HepG2 (cell line): ENCODE measurements at regions not wholly inside any gene's neighbourhood (a gene's known extent, or its start where the extent isn't known, plus 50 kb on each side); places are given as distances from the start of the nearest gene placed in this dataset.

ENCODE experiments used
- ATAC-seq: fragments of 200-7000 bp; cut with Tn5 transposase; 3 replicates; pipeline ENCODE4 v1.9.1; 2020; ENCODE audit warnings: mild to moderate bottlenecking, moderate library complexity
- BruUV-seq: library from RNA; stranded (reverse); fragments of 400-500 nt; replicated peaks from 2 replicates; lab custom pipeline; 2021; lab: Mats Ljungman, UMichigan
- CTCF ChIA-PET: fragments of 300-600 bp; formaldehyde crosslinking; extraction: SDS; loops from one replicate; lab custom pipeline; 2021; ENCODE audit warnings: low total read pairs, inconsistent platforms, low intra/inter-chr PET ratio; lab: Yijun Ruan, JAX
- POLR2A ChIA-PET: fragments of 350-600 bp; sonication (Branson Sonifier 250); formaldehyde crosslinking; loops from one replicate; lab custom pipeline; 2020; ENCODE audit warnings: antibody characterized with exemption, inconsistent platforms; lab: Yijun Ruan, JAX
- DNase-seq: peaks from one replicate; pipeline ENCODE4 v3.0.0-alpha.2; 2015; ENCODE audit warnings: low spot score
- FAIRE-seq: peaks from 3 replicates; lab custom pipeline; 2011; peaks lifted over from hg19 to GRCh38; lab: Jason Lieb, UNC
- H2AFZ ChIP-seq: one replicate; pipeline ENCODE4 v1.6.1; 2011; ENCODE audit warnings: low read length, inconsistent platforms
- H3K27ac ChIP-seq: fragments of 300-600 bp; 3 replicates; pipeline ENCODE4 v1.8.0; 2011; ENCODE audit warnings: mixed run types, mild to moderate bottlenecking, mixed read lengths, low read length, inconsistent platforms; ENCODE audit not compliant: insufficient read depth; ENCODE audit errors: extremely low read length
- H3K27me3 ChIP-seq, 2 experiments: fragments of 200-600 bp in 1 of 2; 2 replicates in 1 of 2; 3 replicates in 1 of 2; pipeline versions ENCODE4 v1.6.0 to v1.8.0; 2011; ENCODE audit warnings: low read length in 2 of 2, mild to moderate bottlenecking in 2 of 2, moderate library complexity in 2 of 2, inconsistent platforms in 1 of 2; ENCODE audit not compliant: insufficient read depth in 2 of 2, control insufficient read depth in 1 of 2
- H3K36me3 ChIP-seq, 2 experiments: fragments of 200-600 bp in 1 of 2; replicated peaks in 1 of 2; 2 replicates in 1 of 2; 3 replicates in 1 of 2; pipeline versions ENCODE4 v1.5.1 to v1.8.0; 2011; ENCODE audit warnings: low read length in 2 of 2, inconsistent platforms in 1 of 2; ENCODE audit not compliant: insufficient read depth in 2 of 2, control insufficient read depth in 1 of 2
- H3K4me1 ChIP-seq: 2 replicates; pipeline ENCODE4 v1.5.1; 2012; ENCODE audit warnings: low read length, inconsistent platforms; ENCODE audit not compliant: insufficient read depth
- H3K4me2 ChIP-seq: 2 replicates; pipeline ENCODE4 v1.6.0; 2011; ENCODE audit warnings: low read depth, low read length, inconsistent platforms
- H3K4me3 ChIP-seq, 3 experiments: fragments of 200-600 bp in 1 of 3; sonication (generic), shearing (Covaris generic) in 1 of 3; replicated peaks in 1 of 3; 2 replicates each; pipeline ENCODE4 v1.5.1; 2011 to 2016; ENCODE audit warnings: low read length in 3 of 3, inconsistent platforms in 2 of 3, low read depth in 2 of 3, mild to moderate bottlenecking in 2 of 3, control low read depth in 1 of 3, mixed read lengths in 1 of 3; ENCODE audit not compliant: insufficient read depth in 1 of 3
- H3K79me2 ChIP-seq: one replicate; pipeline ENCODE4 v1.6.1; 2011; ENCODE audit warnings: low read length, inconsistent platforms; ENCODE audit not compliant: insufficient read depth
- H3K9ac ChIP-seq: 2 replicates; pipeline ENCODE4 v1.6.0; 2011; ENCODE audit warnings: mild to moderate bottlenecking, low read depth, low read length, inconsistent platforms; ENCODE audit not compliant: insufficient read depth
- H3K9me3 ChIP-seq: 2 replicates; pipeline ENCODE4 v1.5.1; 2012; ENCODE audit warnings: mild to moderate bottlenecking, low read length
- H4K20me1 ChIP-seq: 2 replicates; pipeline ENCODE4 v1.6.0; 2011; ENCODE audit warnings: inconsistent platforms, mild to moderate bottlenecking, low read length, moderate library complexity; ENCODE audit not compliant: insufficient read depth
- BCL6 ChIP-seq: IDR thresholded peaks from 2 replicates; pipeline ENCODE4 v1.6.1; 2016; ENCODE audit warnings: missing genetic modification reagents, missing compliant biosample characterization
- CREM ChIP-seq, 2 experiments: sonication (generic) in 1 of 2; formaldehyde crosslinking in 1 of 2; IDR thresholded peaks; 2 replicates each; pipeline versions ENCODE4 v1.4.0 to v1.6.1; 2016 to 2020; ENCODE audit warnings: antibody characterized with exemption in 1 of 2, mild to moderate bottlenecking in 1 of 2, missing genetic modification reagents in 1 of 2
- FIP1L1 ChIP-seq: fragments of 200-400 bp; formaldehyde crosslinking; IDR thresholded peaks from 2 replicates; pipeline ENCODE4 v1.6.1; 2018; ENCODE audit warnings: low read depth, mild to moderate bottlenecking, low read length, moderate library complexity, borderline replicate concordance; ENCODE audit not compliant: insufficient read depth
- GATA4 ChIP-seq: sonication (generic); IDR thresholded peaks from 2 replicates; pipeline ENCODE4 v1.6.1; 2016; ENCODE audit warnings: antibody characterized with exemption, low read depth, borderline replicate concordance
- MZF1 ChIP-seq: sonication (generic); formaldehyde crosslinking; IDR thresholded peaks from 2 replicates; pipeline ENCODE4 v1.8.1; 2023; ENCODE audit warnings: mild to moderate bottlenecking, missing genetic modification reagents, borderline replicate concordance
- NBN ChIP-seq: fragments of 450-650 bp; conservative IDR thresholded peaks from 2 replicates; pipeline ENCODE4 v1.6.1; 2017
- NFKBIZ ChIP-seq: IDR thresholded peaks from 2 replicates; pipeline ENCODE4 v1.6.1; 2018; ENCODE audit warnings: missing genetic modification reagents, missing compliant biosample characterization
- SCMH1 ChIP-seq: sonication (generic); formaldehyde crosslinking; IDR thresholded peaks from 2 replicates; pipeline ENCODE4 v1.9.0; 2021; ENCODE audit warnings: missing genetic modification reagents, mild to moderate bottlenecking, borderline replicate concordance
- SMAD1 ChIP-seq: sonication (generic); formaldehyde crosslinking; IDR thresholded peaks from 2 replicates; pipeline ENCODE4 v1.4.0; 2020; ENCODE audit warnings: missing genetic modification reagents, low read depth, mild to moderate bottlenecking, borderline replicate concordance
- YEATS4 ChIP-seq: sonication (generic); formaldehyde crosslinking; IDR thresholded peaks from 2 replicates; pipeline ENCODE4 v1.4.0; 2020; ENCODE audit warnings: missing genetic modification reagents, borderline replicate concordance
- ZNF335 ChIP-seq: sonication (generic); formaldehyde crosslinking; IDR thresholded peaks from 2 replicates; pipeline ENCODE4 v1.4.0; 2020; ENCODE audit warnings: missing genetic modification reagents
- WGBS: methylation state at CpG from one replicate; pipeline ENCODE4 v1.1.6; 2017; ENCODE audit warnings: low lambda C conversion rate; 5-methylcytosine and 5-hydroxymethylcytosine counted together
- in situ Hi-C: cut with HindIII; loops from 2 replicates; pipeline ENCODE4 v1.10.0; 2017; ENCODE audit warnings: low pct_unique_long_range_greater_than_20kb; ENCODE audit not compliant: extremely low pct_ligation_motif_present
- intact Hi-C: fragments of 100-400 bp; cut with micrococcal nuclease; formaldehyde crosslinking; loops from one replicate; pipeline ENCODE4 v1.10.0; 2022; ENCODE audit not compliant: unreplicated experiment
- TF ChIP-seq, protein P1 (sequence below): sonication (generic); formaldehyde crosslinking; IDR thresholded peaks from 2 replicates; pipeline ENCODE4 v1.4.0; 2020; ENCODE audit warnings: mild to moderate bottlenecking, missing genetic modification reagents
- TF ChIP-seq, protein P2 (sequence below): sonication (generic); formaldehyde crosslinking; IDR thresholded peaks from 2 replicates; pipeline ENCODE4 v1.5.1; 2020; ENCODE audit warnings: mild to moderate bottlenecking, moderate library complexity, missing genetic modification reagents
- TF ChIP-seq, protein P3 (sequence below): sonication (generic); formaldehyde crosslinking; IDR thresholded peaks from 2 replicates; pipeline ENCODE4 v1.4.0; 2020; ENCODE audit warnings: mild to moderate bottlenecking, missing genetic modification reagents

DNA sequence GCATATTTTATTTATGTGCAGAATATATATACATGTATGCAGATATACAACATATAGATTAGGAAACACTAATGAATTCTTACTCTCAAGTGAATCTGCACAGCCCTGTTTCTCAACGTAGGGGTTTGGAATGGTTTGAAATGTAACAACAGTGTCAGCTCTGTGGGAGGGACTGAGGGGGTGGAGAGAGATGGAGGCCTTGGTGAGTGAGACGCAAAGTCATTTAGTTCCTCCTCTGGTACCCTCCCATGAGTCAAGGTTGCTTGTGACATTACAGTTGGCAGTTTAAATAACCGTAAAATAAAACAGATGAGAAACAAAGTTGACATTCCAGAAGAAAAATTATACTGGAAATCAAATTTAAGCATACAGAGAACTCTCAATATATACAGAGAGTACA is 313.0 kb upstream of the PRKD1 start:
- Histone ChIP-seq H4K20me1 (no peaks in the 10 kb centered on the region), H3K27me3 (no peaks in the 10 kb centered on the region), H3K79me2 (no peaks in the 10 kb centered on the region), H3K36me3 (no peaks in the 10 kb centered on the region), H3K4me1 (no peaks in the 10 kb centered on the region), H3K4me3 (no peak overlapping the region), H3K9me3 (no peaks in the 10 kb centered on the region), H3K9ac (no peak overlapping the region), H3K27ac (no peak overlapping the region), H3K4me2 (no peak overlapping the region), H2AFZ (no peak overlapping the region)
- no peak for FAIRE-seq
- ChIA-PET CTCF (no interaction called here), POLR2A (no interaction called here)
- no peak for DNase-seq
- intact Hi-C loops (no loop called here), in situ Hi-C loops (no loop called here)
- no TSS peak for BruUV-seq
- ATAC-seq: no peak
- 25% methylated on average over 3 of the region's 3 CpGs for WGBS
- TF ChIP-seq NBN (no peak), BCL6 (CRISPR knock-in tag) (no peak), NFKBIZ (CRISPR knock-in tag) (no peak), SCMH1 (CRISPR knock-in tag) (no peak), YEATS4 (CRISPR knock-in tag) (no peak), SMAD1 (CRISPR knock-in tag) (no peak), GATA4 (no peak), ZNF335 (CRISPR knock-in tag) (no peak), CREM (IDR thresholded peaks at IDR 0.05) (no peak), CREM (CRISPR knock-in tag; IDR thresholded peaks at IDR 0.05) (no peak), FIP1L1 (no peak), MZF1 (CRISPR knock-in tag) (no peak)
- TF ChIP-seq, protein P1, sequence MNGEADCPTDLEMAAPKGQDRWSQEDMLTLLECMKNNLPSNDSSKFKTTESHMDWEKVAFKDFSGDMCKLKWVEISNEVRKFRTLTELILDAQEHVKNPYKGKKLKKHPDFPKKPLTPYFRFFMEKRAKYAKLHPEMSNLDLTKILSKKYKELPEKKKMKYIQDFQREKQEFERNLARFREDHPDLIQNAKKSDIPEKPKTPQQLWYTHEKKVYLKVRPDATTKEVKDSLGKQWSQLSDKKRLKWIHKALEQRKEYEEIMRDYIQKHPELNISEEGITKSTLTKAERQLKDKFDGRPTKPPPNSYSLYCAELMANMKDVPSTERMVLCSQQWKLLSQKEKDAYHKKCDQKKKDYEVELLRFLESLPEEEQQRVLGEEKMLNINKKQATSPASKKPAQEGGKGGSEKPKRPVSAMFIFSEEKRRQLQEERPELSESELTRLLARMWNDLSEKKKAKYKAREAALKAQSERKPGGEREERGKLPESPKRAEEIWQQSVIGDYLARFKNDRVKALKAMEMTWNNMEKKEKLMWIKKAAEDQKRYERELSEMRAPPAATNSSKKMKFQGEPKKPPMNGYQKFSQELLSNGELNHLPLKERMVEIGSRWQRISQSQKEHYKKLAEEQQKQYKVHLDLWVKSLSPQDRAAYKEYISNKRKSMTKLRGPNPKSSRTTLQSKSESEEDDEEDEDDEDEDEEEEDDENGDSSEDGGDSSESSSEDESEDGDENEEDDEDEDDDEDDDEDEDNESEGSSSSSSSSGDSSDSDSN (CRISPR knock-in tag): no peak
- TF ChIP-seq, protein P2, sequence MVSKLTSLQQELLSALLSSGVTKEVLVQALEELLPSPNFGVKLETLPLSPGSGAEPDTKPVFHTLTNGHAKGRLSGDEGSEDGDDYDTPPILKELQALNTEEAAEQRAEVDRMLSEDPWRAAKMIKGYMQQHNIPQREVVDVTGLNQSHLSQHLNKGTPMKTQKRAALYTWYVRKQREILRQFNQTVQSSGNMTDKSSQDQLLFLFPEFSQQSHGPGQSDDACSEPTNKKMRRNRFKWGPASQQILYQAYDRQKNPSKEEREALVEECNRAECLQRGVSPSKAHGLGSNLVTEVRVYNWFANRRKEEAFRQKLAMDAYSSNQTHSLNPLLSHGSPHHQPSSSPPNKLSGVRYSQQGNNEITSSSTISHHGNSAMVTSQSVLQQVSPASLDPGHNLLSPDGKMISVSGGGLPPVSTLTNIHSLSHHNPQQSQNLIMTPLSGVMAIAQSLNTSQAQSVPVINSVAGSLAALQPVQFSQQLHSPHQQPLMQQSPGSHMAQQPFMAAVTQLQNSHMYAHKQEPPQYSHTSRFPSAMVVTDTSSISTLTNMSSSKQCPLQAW (CRISPR knock-in tag): no peak
- TF ChIP-seq, protein P3, sequence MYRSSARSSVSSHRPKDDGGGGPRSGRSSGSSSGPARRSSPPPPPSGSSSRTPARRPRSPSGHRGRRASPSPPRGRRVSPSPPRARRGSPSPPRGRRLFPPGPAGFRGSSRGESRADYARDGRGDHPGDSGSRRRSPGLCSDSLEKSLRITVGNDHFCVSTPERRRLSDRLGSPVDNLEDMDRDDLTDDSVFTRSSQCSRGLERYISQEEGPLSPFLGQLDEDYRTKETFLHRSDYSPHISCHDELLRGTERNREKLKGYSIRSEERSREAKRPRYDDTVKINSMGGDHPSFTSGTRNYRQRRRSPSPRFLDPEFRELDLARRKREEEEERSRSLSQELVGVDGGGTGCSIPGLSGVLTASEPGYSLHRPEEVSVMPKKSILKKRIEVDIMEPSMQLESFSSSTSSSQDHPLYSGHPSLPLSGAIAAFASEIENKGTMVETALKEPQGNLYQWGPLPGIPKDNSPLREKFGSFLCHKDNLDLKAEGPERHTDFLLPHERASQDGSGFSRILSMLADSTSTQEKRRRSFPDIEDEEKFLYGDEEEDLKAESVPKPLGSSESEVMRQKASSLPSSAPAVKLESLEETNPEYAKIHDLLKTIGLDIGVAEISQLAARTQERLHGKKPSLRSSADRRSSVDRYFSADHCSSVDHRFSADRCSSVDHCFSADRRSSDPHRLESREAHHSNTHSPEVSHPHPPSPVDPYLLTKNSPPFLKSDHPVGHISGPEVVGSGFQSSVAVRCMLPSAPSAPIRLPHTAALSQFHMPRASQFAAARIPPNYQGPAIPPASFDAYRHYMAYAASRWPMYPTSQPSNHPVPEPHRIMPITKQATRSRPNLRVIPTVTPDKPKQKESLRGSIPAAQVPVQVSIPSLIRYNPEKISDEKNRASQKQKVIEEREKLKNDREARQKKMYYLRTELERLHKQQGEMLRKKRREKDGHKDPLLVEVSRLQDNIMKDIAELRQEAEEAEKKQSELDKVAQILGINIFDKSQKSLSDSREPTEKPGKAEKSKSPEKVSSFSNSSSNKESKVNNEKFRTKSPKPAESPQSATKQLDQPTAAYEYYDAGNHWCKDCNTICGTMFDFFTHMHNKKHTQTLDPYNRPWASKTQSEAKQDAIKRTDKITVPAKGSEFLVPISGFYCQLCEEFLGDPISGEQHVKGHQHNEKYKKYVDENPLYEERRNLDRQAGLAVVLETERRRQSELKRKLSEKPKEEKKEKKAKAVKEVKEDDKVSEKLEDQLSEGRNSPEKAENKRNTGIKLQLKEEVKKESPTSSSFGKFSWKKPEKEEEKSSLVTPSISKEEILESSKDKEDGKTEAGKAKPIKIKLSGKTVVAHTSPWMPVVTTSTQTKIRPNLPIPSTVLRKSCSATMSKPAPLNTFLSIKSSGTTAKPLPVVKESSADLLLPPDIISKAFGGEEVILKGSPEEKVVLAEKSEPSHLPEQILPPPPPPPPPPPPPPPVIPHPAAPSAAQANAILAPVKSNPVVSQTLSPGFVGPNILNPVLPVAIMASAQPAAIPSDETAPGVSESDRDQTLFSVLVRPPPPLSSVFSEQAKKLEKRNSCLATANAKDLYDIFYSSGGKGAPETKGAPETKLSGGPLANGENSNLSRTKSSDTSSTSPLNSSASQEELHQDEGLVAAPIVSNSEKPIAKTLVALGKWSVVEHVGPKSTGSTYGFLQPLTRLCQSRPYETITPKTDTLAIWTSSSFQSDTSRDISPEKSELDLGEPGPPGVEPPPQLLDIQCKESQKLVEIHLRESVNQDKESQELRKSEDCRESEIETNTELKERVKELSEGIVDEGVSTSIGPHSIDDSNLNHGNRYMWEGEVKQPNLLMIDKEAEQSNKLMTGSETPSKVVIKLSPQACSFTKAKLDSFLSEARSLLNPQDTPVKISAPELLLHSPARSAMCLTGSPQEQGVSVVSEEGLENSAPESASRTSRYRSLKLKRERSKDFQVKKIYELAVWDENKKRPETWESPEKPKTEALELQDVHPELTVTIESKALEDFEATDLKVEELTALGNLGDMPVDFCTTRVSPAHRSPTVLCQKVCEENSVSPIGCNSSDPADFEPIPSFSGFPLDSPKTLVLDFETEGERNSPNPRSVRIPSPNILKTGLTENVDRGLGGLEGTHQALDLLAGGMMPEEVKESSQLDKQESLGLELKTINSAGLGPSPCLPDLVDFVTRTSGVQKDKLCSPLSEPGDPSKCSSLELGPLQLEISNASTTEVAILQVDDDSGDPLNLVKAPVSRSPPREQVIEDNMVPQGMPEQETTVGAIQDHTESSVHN (CRISPR knock-in tag): no peak
